GM23248 (cell line): ENCODE measurements at regions not wholly inside any gene's neighbourhood (a gene's known extent, or its start where the extent isn't known, plus 50 kb on each side); places are given as distances from the start of the nearest gene placed in this dataset.

Source experiments
- EZH2 ChIP-seq: fragments of 200-600 bp; sonication (generic); IDR thresholded peaks from 2 replicates; pipeline ENCODE4 v1.6.1; 2018; ENCODE audit warnings: antibody characterized with exemption, mild to moderate bottlenecking; ENCODE audit not compliant: insufficient read depth, poor library complexity, severe bottlenecking
- EZH2phosphoT487 ChIP-seq: fragments of 200-600 bp; sonication (generic); IDR thresholded peaks from 2 replicates; pipeline ENCODE4 v1.6.1; 2018; ENCODE audit warnings: antibody characterized with exemption, moderate library complexity, mild to moderate bottlenecking, low read depth; ENCODE audit not compliant: insufficient read depth

DNA sequence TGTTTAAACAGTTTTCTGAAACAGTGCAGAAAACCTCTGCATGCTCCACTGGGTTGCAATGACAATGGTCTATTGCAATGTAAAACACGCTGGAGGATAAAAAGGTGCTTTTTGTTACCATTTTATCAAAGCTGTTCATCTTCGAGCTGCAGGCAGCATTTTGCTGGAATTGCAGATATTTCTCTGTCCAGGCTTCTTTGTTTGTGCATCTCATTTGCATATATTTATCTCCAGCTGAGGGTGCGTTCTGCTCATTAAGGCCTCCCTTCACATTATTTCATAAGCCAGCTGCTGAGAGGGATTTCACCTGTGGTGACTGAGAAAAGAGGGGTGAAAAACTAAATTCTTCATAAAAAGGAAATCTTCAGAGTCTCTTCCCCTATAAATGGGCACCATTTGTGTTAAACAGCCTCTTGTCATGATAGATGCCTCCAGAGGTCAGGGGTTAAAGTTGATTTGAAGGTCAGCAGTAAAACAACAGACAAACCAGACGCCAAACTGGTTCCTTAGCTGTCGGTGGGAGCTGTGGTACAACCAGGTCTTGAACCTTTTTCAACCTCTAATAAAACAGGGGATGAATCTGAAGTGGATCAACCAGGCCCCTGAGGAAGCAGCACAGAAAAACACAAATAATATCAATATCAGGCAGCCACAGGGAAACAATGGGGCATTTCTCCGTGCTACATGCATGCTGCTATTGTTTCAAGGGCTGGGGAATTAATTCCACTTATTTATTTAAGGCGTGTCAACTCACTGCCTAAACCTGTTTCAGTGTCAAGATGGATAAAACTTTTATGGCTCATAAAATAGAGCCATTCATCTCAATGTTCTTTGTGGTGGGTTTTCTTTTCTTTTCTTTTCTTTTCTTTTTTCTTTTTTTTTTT lies 265.1 kb downstream of the MEIS1 start:
- TF ChIP-seq EZH2phosphoT487 (no peak), EZH2 (no peak)
